ENCODE measurements at regions not wholly inside any gene's neighbourhood (a gene's known extent, or its start where the extent isn't known, plus 50 kb on each side); places are given as distances from the start of the nearest gene placed in this dataset.

- no peak overlapping the region for H3K27ac Mint-ChIP-seq
- no peak overlapping the region for H3K4me3 Mint-ChIP-seq
- no peak for DNase-seq
- TF ChIP-seq CTCF (IDR thresholded peaks at IDR 0.05) = no peak
- peaks cover 8% of the 10 kb centered on the region for H3K9me3 Mint-ChIP-seq
- peaks cover 24% of the 10 kb centered on the region for H3K27me3 Mint-ChIP-seq (ENCODE audit: low read depth, poor library complexity)
- H3K4me1 Mint-ChIP-seq = peaks cover 20% of the 10 kb centered on the region
- H3K36me3 Mint-ChIP-seq (ENCODE audit: low read depth) = no peaks in the 10 kb centered on the region
Measured at GRCh38 chr12:11963841-11964471, 106.8 kb upstream of the BCL2L14 start.

- TF ChIP-seq CTCF (IDR thresholded peaks at IDR 0.05) = no peak
Measured at GRCh38 chr12:11965258-11965910, 105.4 kb upstream of the BCL2L14 start.

GRCh38 chr12:11967376-11968047, 103.2 kb upstream of the BCL2L14 start:
- no peak overlapping the region for H3K4me3 Mint-ChIP-seq
- no peak for TF ChIP-seq CTCF (IDR thresholded peaks at IDR 0.05)
- H3K27me3 Mint-ChIP-seq (ENCODE audit: low read depth, poor library complexity) = peaks cover 29% of the 10 kb centered on the region
- peak overlapping the region; percentile 18 for H3K27ac Mint-ChIP-seq
- peaks cover 25% of the 10 kb centered on the region for H3K4me1 Mint-ChIP-seq
- no peak for DNase-seq
- no peaks in the 10 kb centered on the region for H3K36me3 Mint-ChIP-seq (ENCODE audit: low read depth)
- H3K9me3 Mint-ChIP-seq = peaks cover 9% of the 10 kb centered on the region

More at GRCh38 chr12:11965258-11965910, 105.4 kb upstream of the BCL2L14 start:
- Mint-ChIP-seq H3K4me1 (peaks cover 22% of the 10 kb centered on the region), H3K27ac (no peak overlapping the region), H3K27me3 (ENCODE audit: low read depth, poor library complexity) (peaks cover 26% of the 10 kb centered on the region), H3K36me3 (ENCODE audit: low read depth) (no peaks in the 10 kb centered on the region), H3K4me3 (no peak overlapping the region), H3K9me3 (peaks cover 8% of the 10 kb centered on the region)
- DNase-seq = no peak

- peaks cover 25% of the 10 kb centered on the region for H3K4me1 Mint-ChIP-seq
- no peak overlapping the region for H3K4me3 Mint-ChIP-seq
- H3K27me3 Mint-ChIP-seq (ENCODE audit: low read depth, poor library complexity) = peaks cover 26% of the 10 kb centered on the region
- TF ChIP-seq CTCF (IDR thresholded peaks at IDR 0.05) = no peak
- no peaks in the 10 kb centered on the region for H3K36me3 Mint-ChIP-seq (ENCODE audit: low read depth)
- no peak overlapping the region for H3K27ac Mint-ChIP-seq
- DNase-seq = no peak
- H3K9me3 Mint-ChIP-seq = peaks cover 9% of the 10 kb centered on the region
Measured at GRCh38 chr12:11968048-11968383, 102.7 kb upstream of the BCL2L14 start.

- no peak overlapping the region for H3K27ac Mint-ChIP-seq
- no peak for DNase-seq
- H3K36me3 Mint-ChIP-seq (ENCODE audit: low read depth) = no peaks in the 10 kb centered on the region
Measured at GRCh38 chr12:11968516-11968915, 102.2 kb upstream of the BCL2L14 start.

More at GRCh38 chr12:11968516-11968915, 102.2 kb upstream of the BCL2L14 start:
- peaks cover 9% of the 10 kb centered on the region for H3K9me3 Mint-ChIP-seq
- H3K4me1 Mint-ChIP-seq = peaks cover 23% of the 10 kb centered on the region
- TF ChIP-seq CTCF (IDR thresholded peaks at IDR 0.05) = no peak
- H3K4me3 Mint-ChIP-seq = no peak overlapping the region
- peaks cover 25% of the 10 kb centered on the region for H3K27me3 Mint-ChIP-seq (ENCODE audit: low read depth, poor library complexity)

Data from nephron progenitor cell (in vitro differentiated cells).